Chondrocyte (in vitro differentiated cells): ENCODE measurements at regions not wholly inside any gene's neighbourhood (a gene's known extent, or its start where the extent isn't known, plus 50 kb on each side); places are given as distances from the start of the nearest gene placed in this dataset.

Source experiments
- DNase-seq: peaks from one replicate; pipeline ENCODE4 v3.0.0; 2021; ENCODE audit warnings: mixed read lengths, low spot score
- H3K27ac Mint-ChIP-seq: one replicate; pipeline ENCODE4 v1.8.0; 2021; ENCODE audit warnings: mild to moderate bottlenecking, moderate library complexity, mixed read lengths; ENCODE audit not compliant: unreplicated experiment
- H3K27me3 Mint-ChIP-seq: 2 replicates; pipeline ENCODE4 v1.8.0; 2021; ENCODE audit warnings: low read depth, mixed read lengths
- H3K36me3 Mint-ChIP-seq: 2 replicates; pipeline ENCODE4 v1.8.0; 2021; ENCODE audit warnings: low read depth, mixed read lengths
- H3K4me1 Mint-ChIP-seq: 2 replicates; pipeline ENCODE4 v1.8.0; 2021; ENCODE audit warnings: low read depth, mild to moderate bottlenecking, mixed read lengths
- H3K4me3 Mint-ChIP-seq: one replicate; pipeline ENCODE4 v1.8.0; 2021; ENCODE audit warnings: mild to moderate bottlenecking, moderate library complexity, mixed read lengths; ENCODE audit not compliant: unreplicated experiment
- H3K9me3 Mint-ChIP-seq: 2 replicates; pipeline ENCODE4 v1.8.0; 2021; ENCODE audit warnings: low read depth, mixed read lengths
- TF ChIP-seq, protein P1 (sequence below): fragments of 200-600 bp; sonication (generic); IDR thresholded peaks from 2 replicates; pipeline ENCODE4 v1.5.0; 2021; ENCODE audit warnings: antibody characterized with exemption, mild to moderate bottlenecking, moderate library complexity

DNA sequence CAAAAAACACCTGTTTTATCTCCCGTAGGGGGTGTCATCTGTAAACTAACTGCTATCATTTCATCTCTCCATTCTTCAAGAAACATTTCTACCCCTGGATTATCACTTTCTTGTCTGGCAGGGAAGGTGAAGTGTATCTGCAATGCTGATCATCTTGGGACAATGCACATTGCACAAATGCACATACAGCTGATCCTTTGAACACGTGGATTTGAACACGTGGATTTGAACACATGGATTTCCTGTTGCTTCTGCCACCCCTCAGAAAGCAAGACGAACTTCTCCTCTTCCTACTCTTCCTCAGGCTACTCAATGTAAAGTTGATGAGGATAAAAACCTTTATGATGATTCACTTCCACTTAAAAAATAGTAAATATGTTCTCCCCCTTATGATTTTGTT, 147.4 kb upstream of the PRLR start:
- TF ChIP-seq, protein P1, sequence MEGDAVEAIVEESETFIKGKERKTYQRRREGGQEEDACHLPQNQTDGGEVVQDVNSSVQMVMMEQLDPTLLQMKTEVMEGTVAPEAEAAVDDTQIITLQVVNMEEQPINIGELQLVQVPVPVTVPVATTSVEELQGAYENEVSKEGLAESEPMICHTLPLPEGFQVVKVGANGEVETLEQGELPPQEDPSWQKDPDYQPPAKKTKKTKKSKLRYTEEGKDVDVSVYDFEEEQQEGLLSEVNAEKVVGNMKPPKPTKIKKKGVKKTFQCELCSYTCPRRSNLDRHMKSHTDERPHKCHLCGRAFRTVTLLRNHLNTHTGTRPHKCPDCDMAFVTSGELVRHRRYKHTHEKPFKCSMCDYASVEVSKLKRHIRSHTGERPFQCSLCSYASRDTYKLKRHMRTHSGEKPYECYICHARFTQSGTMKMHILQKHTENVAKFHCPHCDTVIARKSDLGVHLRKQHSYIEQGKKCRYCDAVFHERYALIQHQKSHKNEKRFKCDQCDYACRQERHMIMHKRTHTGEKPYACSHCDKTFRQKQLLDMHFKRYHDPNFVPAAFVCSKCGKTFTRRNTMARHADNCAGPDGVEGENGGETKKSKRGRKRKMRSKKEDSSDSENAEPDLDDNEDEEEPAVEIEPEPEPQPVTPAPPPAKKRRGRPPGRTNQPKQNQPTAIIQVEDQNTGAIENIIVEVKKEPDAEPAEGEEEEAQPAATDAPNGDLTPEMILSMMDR: no peak
- DNase-seq: no peak
- H3K4me1 Mint-ChIP-seq: no peaks in the 10 kb centered on the region
- H3K27ac Mint-ChIP-seq: no peak overlapping the region
- no peak overlapping the region for H3K4me3 Mint-ChIP-seq
- no peaks in the 10 kb centered on the region for H3K9me3 Mint-ChIP-seq
- H3K27me3 Mint-ChIP-seq: peaks cover 15% of the 10 kb centered on the region
- no peaks in the 10 kb centered on the region for H3K36me3 Mint-ChIP-seq

DNA sequence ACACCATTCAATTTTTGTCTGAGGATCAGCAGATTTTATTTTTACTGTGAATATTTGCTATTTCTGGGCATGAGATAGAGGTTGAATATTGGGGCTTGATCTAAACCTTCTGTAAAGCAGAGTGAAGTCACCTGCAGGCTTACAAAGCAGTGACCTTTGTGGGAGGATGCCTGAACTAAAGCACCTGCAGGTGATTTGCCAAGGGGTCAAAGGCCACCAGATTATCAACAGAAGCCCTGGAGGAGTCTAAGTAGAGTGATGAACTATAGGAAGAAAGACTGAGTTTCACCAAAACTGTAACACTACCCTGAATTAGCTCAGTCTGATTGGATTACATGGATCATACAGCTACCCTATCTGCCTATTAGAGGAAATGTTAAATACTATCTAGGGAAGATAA, 144.3 kb upstream of the PRLR start:
- H3K27me3 Mint-ChIP-seq: peaks cover 15% of the 10 kb centered on the region
- no peak overlapping the region for H3K27ac Mint-ChIP-seq
- DNase-seq: no peak
- H3K36me3 Mint-ChIP-seq: no peaks in the 10 kb centered on the region
- TF ChIP-seq, protein P1: no peak
- no peak overlapping the region for H3K4me3 Mint-ChIP-seq
- no peaks in the 10 kb centered on the region for H3K9me3 Mint-ChIP-seq
- no peaks in the 10 kb centered on the region for H3K4me1 Mint-ChIP-seq

DNA sequence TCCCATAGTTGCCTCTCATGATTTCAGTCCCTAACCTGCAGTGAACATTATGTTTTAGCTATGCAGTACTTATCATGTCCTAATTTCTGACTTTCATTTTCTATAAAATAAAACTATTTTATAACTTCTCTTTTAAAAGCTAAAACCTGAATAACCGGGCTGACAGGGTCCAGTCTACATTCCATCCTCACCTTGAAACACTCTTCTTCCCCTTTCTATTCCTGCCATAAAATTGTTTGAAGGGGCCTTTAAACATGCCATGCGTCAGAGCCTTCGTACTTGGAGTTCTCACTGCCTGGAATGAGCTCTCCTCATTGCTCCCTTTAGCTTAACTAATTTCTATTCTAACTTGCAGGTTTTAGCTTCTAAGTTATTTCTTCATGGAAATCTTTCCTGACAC, 143.0 kb upstream of the PRLR start:
- no peak overlapping the region for H3K4me3 Mint-ChIP-seq
- H3K9me3 Mint-ChIP-seq: no peaks in the 10 kb centered on the region
- no peaks in the 10 kb centered on the region for H3K4me1 Mint-ChIP-seq
- H3K36me3 Mint-ChIP-seq: no peaks in the 10 kb centered on the region
- DNase-seq: no peak
- peaks cover 15% of the 10 kb centered on the region for H3K27me3 Mint-ChIP-seq
- no peak overlapping the region for H3K27ac Mint-ChIP-seq
- TF ChIP-seq, protein P1: no peak

DNA sequence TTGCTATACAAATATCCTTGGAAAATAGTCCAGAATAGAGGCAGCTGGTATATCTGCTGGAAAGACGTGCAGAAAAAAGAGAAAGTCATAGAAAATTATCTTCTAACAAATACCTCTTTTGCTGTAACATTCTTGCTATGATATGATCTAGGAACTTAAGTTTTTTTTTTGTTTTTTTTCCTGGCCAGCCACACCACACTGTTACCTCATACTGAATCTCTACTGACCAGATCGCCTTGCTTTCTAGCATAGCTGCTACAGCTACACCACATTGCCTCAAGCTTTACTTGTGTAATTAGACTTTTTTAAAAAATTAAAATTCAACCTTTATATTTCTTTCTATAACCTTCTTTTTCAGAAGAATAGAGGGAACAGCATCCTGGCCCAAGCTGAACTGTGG, 142.2 kb upstream of the PRLR start:
- Mint-ChIP-seq H3K36me3 (no peaks in the 10 kb centered on the region), H3K27ac (no peak overlapping the region), H3K4me1 (no peaks in the 10 kb centered on the region), H3K4me3 (no peak overlapping the region), H3K9me3 (no peaks in the 10 kb centered on the region), H3K27me3 (peaks cover 11% of the 10 kb centered on the region)
- TF ChIP-seq, protein P1: no peak
- no peak for DNase-seq

DNA sequence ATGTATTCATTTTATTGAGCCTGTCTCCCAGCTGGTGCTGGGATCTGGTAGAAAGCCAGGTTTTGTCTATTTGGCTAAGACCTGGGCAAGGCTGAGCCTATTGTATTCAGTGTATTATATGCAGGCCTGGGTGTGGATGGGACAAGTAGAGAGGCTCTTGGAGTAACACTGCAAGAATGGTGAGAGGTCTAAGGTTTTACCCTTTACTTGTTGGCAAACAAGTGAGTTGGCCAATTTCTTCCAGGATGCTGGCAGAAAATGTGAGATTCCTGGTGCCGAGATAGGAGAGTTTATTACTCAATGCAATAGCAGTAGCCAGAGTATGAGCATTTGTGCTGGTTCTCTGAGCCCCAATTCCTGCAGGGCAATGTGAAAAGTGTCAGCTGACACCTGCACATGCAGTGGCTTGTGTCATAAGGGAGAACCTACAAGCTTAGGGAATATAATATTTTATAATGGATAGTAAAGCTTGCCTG, 141.7 kb upstream of the PRLR start:
- Mint-ChIP-seq H3K4me1 (no peaks in the 10 kb centered on the region), H3K4me3 (no peak overlapping the region), H3K9me3 (no peaks in the 10 kb centered on the region), H3K27me3 (peaks cover 9% of the 10 kb centered on the region), H3K27ac (no peak overlapping the region), H3K36me3 (no peaks in the 10 kb centered on the region)
- TF ChIP-seq, protein P1: no peak
- no peak for DNase-seq
